Skeletal muscle satellite cell (primary cell): ENCODE measurements at regions not wholly inside any gene's neighbourhood (a gene's known extent, or its start where the extent isn't known, plus 50 kb on each side); places are given as distances from the start of the nearest gene placed in this dataset.

Experiments used
- H3K27me3 ChIP-seq: 2 replicates; pipeline ENCODE4 v1.7.0; 2013; ENCODE audit warnings: low read length; ENCODE audit not compliant: control insufficient read depth, insufficient read depth
- H3K36me3 ChIP-seq: 2 replicates; pipeline ENCODE4 v1.7.0; 2013; ENCODE audit warnings: mild to moderate bottlenecking, control low read depth, low read length; ENCODE audit not compliant: insufficient read depth
- H3K4me1 ChIP-seq: 2 replicates; pipeline ENCODE4 v1.7.0; 2013; ENCODE audit warnings: low read length; ENCODE audit not compliant: control insufficient read depth, insufficient read depth
- H3K4me2 ChIP-seq: 2 replicates; pipeline ENCODE4 v1.7.0; 2013; ENCODE audit warnings: mild to moderate bottlenecking, low read length
- H3K4me3 ChIP-seq: 2 replicates; pipeline ENCODE4 v1.7.0; 2013; ENCODE audit warnings: low read length
- H3K9ac ChIP-seq: 2 replicates; pipeline ENCODE4 v1.7.0; 2013; ENCODE audit warnings: mild to moderate bottlenecking, low read depth, low read length, moderate library complexity
- H3K9me3 ChIP-seq: replicated peaks from 2 replicates; pipeline ENCODE4 v1.7.0; 2013; ENCODE audit warnings: mild to moderate bottlenecking, control low read depth, low read length

DNA sequence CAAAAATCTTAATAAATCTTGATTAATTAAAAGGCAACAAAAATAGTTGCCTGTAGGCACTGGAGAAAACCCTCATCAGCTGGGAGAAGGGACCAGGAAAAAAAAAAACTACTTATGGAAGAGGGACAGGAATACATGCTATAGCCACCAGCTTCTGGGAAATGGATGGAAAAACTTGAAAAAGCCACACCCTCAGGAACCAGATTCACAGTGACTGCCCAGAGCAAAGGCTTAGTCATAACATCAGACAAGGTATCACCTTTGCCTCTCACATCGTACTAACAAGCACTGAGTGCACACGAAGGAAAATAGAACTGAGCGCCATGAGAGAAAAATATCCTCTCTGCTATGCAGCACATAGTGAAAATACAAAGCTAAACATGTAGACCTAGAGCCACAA, 116.9 kb upstream of the GYPC start:
- Histone ChIP-seq H3K4me2 (no peak overlapping the region), H3K9me3 (no peaks in the 10 kb centered on the region), H3K27me3 (no peaks in the 10 kb centered on the region), H3K4me3 (no peak overlapping the region), H3K36me3 (no peaks in the 10 kb centered on the region), H3K4me1 (no peaks in the 10 kb centered on the region), H3K9ac (no peak overlapping the region)

DNA sequence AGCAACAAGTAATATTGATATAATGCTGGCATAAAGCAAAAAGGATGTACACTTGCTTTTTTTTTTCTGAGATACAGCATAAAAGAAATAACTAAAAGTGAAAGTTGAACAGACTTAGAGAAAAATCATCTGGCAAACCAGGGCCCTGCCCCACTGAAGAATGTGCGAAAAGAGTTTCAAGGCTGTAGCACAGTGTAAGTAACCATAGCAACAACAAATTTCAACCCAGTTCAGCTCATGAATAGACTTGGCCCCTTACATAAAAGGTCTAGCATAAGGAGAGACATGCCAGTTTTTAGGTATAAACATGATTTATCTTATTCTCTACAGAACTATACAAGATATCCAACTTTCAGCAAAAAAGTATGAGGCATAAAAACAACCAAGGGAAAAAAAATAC, 113.7 kb upstream of the GYPC start:
- H3K4me3 ChIP-seq = no peak overlapping the region
- no peaks in the 10 kb centered on the region for H3K9me3 ChIP-seq
- no peak overlapping the region for H3K4me2 ChIP-seq
- no peaks in the 10 kb centered on the region for H3K4me1 ChIP-seq
- no peaks in the 10 kb centered on the region for H3K27me3 ChIP-seq
- H3K9ac ChIP-seq = no peak overlapping the region
- no peaks in the 10 kb centered on the region for H3K36me3 ChIP-seq

DNA sequence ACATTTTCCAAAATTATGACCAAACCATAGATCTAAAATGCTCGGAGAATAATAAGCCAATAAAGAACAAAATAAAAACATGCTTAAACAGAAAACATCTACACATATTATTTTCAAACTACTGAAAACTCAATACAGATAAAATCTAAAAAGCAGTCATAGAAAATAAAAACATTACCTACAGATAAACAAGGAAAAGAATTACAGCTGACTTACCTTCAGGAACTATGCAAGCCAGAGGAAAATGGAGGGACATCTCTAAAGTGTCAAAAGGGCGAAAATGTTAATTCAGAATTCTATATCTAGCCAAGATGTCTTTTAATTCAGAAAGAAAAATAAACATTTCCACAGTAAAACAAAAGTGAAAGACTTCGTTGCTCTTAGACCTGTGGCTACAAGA, 112.9 kb upstream of the GYPC start:
- H3K4me2 ChIP-seq = no peak overlapping the region
- no peaks in the 10 kb centered on the region for H3K36me3 ChIP-seq
- no peak overlapping the region for H3K9ac ChIP-seq
- no peaks in the 10 kb centered on the region for H3K27me3 ChIP-seq
- H3K9me3 ChIP-seq = no peaks in the 10 kb centered on the region
- no peaks in the 10 kb centered on the region for H3K4me1 ChIP-seq
- H3K4me3 ChIP-seq = no peak overlapping the region

GRCh38 chr2:126558029-126558428, 97.9 kb upstream of the GYPC start:
- Histone ChIP-seq H3K9ac (no peak overlapping the region), H3K9me3 (no peaks in the 10 kb centered on the region), H3K27me3 (no peaks in the 10 kb centered on the region), H3K4me1 (no peaks in the 10 kb centered on the region), H3K36me3 (no peaks in the 10 kb centered on the region), H3K4me2 (no peak overlapping the region), H3K4me3 (no peak overlapping the region)

DNA sequence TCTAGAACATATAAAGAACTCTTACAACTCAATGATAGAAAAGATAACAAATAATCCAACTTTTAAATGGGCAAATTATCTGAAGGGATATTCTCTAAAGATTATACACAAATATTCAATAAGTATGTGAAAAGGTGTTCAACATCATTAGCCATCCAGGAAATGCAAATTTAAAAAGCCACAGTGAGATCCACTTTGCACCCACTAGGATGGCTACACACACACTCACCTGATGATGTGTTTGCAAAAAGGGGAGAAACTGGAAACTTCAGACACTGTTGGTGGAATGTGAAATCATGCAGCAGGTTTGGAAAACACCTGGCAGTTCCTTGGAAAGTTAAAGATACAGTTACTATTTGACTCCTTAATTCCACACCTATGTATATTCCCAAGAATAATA, 87.2 kb upstream of the GYPC start:
- Histone ChIP-seq H3K4me2 (no peak overlapping the region), H3K4me1 (no peaks in the 10 kb centered on the region), H3K27me3 (no peaks in the 10 kb centered on the region), H3K9ac (no peak overlapping the region), H3K36me3 (no peaks in the 10 kb centered on the region), H3K9me3 (no peaks in the 10 kb centered on the region), H3K4me3 (no peak overlapping the region)

DNA sequence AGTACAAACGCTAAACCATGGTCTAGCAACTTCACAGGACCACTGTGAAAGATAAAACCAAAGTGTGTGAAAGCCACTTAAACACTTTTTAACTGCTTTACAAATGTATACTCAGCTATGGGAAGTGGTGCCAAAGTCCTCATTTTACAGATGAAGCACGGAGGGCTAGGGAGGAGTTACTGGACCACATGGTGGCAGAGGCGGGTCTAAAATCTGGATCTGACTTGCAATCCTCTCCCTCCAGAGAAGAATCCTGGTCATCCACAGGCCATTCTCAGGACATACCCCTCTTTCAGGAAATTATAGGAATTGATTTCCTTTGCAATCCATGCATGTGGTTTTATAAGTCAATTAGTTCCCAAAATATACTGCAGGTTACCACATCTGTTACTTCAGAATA, 84.6 kb upstream of the GYPC start:
- Histone ChIP-seq H3K4me1 (no peaks in the 10 kb centered on the region), H3K36me3 (no peaks in the 10 kb centered on the region), H3K9ac (no peak overlapping the region), H3K4me2 (no peak overlapping the region), H3K4me3 (no peak overlapping the region), H3K9me3 (no peaks in the 10 kb centered on the region), H3K27me3 (no peaks in the 10 kb centered on the region)

GRCh38 chr2:126575631-126576030, 80.3 kb upstream of the GYPC start:
- Histone ChIP-seq H3K36me3 (no peaks in the 10 kb centered on the region), H3K27me3 (no peaks in the 10 kb centered on the region), H3K9ac (no peak overlapping the region), H3K9me3 (no peaks in the 10 kb centered on the region), H3K4me1 (no peaks in the 10 kb centered on the region), H3K4me2 (no peak overlapping the region), H3K4me3 (no peak overlapping the region)

GRCh38 chr2:126579868-126580267, 76.1 kb upstream of the GYPC start:
- Histone ChIP-seq H3K9me3 (no peaks in the 10 kb centered on the region), H3K9ac (no peak overlapping the region), H3K4me2 (no peak overlapping the region), H3K4me3 (no peak overlapping the region), H3K4me1 (no peaks in the 10 kb centered on the region), H3K36me3 (no peaks in the 10 kb centered on the region), H3K27me3 (no peaks in the 10 kb centered on the region)

DNA sequence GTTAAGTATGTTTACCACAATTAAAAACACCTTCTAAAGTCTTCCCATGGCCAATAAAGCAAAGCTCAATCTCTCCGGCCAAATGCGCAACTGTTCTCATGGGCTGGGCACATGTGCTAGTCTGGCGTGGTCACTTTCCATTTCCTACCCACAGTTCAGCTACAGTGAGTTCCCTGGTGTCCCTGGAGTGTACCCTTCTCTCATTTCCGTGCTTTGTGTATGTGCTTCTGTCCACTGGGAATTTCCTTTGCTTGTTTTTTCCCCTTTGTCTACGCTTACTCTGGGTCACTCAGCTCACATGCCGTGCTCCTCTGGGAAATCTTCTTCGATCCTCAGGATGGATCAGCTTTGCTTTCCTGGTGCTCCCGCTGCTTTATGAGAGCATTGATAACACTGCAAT, 69.6 kb upstream of the GYPC start:
- Histone ChIP-seq H3K9ac (no peak overlapping the region), H3K4me3 (no peak overlapping the region), H3K4me2 (no peak overlapping the region), H3K4me1 (no peaks in the 10 kb centered on the region), H3K27me3 (no peaks in the 10 kb centered on the region), H3K9me3 (no peaks in the 10 kb centered on the region), H3K36me3 (no peaks in the 10 kb centered on the region)

DNA sequence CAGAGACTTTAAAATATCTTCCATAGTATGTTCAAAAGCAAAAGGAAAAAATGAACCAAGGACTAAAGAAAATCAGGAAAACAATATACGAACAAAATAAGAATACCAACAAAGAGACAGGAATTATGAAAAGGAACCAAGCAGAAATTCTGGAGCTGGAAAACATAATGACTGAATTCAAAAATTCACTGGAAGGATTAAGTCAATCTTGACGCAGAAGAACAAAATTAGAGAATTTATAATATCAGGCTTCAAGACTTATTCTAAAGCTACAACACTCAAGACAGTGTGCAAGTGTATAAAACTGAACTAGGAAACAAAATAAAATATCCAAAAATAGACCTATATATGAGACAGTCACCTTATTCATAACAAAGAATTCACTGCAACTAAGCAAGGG, 56.9 kb upstream of the GYPC start:
- Histone ChIP-seq H3K4me2 (no peak overlapping the region), H3K9ac (no peak overlapping the region), H3K9me3 (no peaks in the 10 kb centered on the region), H3K36me3 (no peaks in the 10 kb centered on the region), H3K4me3 (no peak overlapping the region), H3K27me3 (no peaks in the 10 kb centered on the region), H3K4me1 (no peaks in the 10 kb centered on the region)

DNA sequence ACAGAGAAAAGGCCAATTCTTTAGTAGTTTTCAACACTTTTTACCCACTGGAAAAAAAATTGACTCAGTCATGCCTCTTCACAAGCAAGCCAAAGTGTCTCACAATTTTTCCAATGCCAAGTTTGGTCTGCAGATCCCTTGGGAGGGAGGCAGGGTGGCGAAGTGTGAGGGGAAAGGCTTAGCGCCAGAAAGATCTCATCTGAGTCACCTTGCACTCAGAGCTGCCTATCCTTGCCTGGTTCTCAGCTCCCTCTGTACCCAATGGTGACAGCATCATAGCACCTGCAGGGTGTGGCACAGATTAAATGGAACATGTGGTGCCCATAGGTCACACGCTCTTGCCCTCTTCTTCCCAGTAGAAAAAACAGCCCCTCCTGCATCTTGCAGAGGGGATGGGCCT, 55.2 kb upstream of the GYPC start:
- no peaks in the 10 kb centered on the region for H3K9me3 ChIP-seq
- no peak overlapping the region for H3K4me2 ChIP-seq
- no peak overlapping the region for H3K9ac ChIP-seq
- no peaks in the 10 kb centered on the region for H3K36me3 ChIP-seq
- no peaks in the 10 kb centered on the region for H3K4me1 ChIP-seq
- no peak overlapping the region for H3K4me3 ChIP-seq
- H3K27me3 ChIP-seq = no peaks in the 10 kb centered on the region

- Histone ChIP-seq H3K27me3 (no peaks in the 10 kb centered on the region), H3K4me2 (no peak overlapping the region), H3K4me1 (no peaks in the 10 kb centered on the region), H3K4me3 (no peak overlapping the region), H3K9me3 (no peaks in the 10 kb centered on the region), H3K36me3 (no peaks in the 10 kb centered on the region), H3K9ac (no peak overlapping the region)
Observed at GRCh38 chr2:126602334-126602733, 53.6 kb upstream of the GYPC start.
